NCI-H524 (cell line): ENCODE measurements at regions not wholly inside any gene's neighbourhood (a gene's known extent, or its start where the extent isn't known, plus 50 kb on each side); places are given as distances from the start of the nearest gene placed in this dataset.

Experiments
- DNase-seq, 2 experiments: peaks; one replicate each; lab custom pipeline; 2025; lab: John Stamatoyannopoulos, UW

DNA sequence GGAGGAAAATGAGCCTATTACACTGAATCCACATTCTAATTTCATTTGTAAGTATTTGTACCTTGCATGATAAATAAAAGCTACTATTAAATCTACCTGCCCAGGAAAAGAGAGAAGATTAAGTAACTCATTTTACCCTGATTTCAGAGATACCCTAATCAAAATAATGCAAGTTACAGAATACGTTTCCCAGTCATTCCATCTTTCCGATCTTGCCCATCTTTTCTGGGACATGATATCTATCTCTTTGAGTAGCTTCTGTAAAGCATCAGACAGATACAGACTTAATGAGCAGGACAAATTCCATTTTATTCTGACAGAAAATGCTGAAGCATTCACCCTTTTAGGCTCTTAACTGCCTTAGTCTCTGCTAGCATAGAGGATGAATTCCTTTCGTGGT is 56.6 kb downstream of the SPRY2 start:
- no peak for DNase-seq

DNA sequence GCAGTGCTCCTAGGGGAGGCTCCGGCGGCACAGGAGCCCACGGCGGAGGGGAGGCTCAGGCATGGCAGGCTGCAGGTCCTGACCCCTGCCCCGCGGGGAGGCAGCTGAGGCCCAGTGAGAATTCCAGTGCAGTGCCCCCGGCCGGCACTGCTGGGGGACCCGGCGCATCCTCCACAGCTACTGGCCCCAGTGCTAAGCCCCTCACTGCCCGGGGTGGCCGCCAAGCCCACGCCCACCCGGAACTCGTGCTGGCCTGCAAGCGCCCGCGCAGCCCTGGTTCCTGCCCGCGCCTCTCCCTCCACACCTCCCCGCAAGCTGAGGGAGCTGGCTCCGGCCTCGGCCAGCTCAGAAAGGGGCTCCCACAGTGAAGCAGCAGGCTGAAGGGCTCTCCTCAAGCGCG is 62.2 kb downstream of the SPRY2 start:
- DNase-seq, result no peak

DNA sequence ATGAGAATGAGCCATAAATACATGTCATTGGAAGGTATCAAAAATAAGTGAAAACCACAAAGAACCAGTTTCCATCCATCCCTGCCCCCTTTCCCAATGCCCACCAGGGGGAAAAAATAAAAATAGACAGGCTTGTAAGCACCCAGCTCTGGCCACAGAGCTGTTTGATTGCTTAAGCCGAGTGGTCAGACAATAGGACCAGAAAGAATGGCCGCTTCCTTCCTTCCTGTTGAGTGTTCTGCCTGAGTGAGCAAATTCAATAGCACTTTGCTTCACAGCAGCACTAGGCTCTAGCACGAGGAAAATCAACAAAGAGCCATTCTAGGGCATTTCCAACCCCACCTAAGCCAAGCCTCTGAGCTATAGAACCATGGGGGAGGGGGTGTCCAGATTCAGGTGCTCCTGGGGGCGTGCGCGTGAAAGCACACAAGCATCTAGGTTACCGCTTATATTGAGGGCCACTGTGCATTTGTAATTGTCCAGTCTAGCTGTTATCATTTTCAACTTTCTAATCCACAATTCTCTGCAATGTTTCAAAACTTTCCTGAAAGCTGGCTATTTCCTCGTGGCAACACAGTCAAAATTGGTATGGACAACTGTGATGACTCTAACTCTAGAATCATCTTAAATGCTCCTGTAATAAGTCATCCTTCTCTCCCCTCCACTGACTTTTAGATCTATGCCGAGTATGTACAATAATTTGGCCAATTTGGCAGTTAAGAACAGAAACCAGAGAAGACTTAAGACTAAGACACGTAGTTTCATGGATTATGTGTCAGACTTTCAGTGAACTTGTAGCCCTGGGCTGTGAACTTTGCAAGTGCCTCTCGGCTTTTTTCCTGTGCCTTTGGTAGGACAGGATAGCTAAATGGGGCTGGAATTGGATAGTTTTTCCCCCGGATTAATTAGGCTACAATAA is 64.3 kb downstream of the SPRY2 start:
- DNase-seq, result no peak

GRCh38 chr13:80274643-80275042 is 66.3 kb downstream of the SPRY2 start:
- DNase-seq, result no peak

- no peak for DNase-seq
Measured at GRCh38 chr13:80273718-80274117, 67.2 kb downstream of the SPRY2 start.

- DNase-seq, result no peak
Measured at GRCh38 chr13:80265348-80265747, 75.6 kb downstream of the SPRY2 start.

GRCh38 chr13:80263745-80264513 is 77.0 kb downstream of the SPRY2 start:
- DNase-seq, result no peak

GRCh38 chr13:80262051-80262695 is 78.8 kb downstream of the SPRY2 start:
- DNase-seq, result no peak

- no peak for DNase-seq
Measured at GRCh38 chr13:80259159-80259558, 81.8 kb downstream of the SPRY2 start.

DNA sequence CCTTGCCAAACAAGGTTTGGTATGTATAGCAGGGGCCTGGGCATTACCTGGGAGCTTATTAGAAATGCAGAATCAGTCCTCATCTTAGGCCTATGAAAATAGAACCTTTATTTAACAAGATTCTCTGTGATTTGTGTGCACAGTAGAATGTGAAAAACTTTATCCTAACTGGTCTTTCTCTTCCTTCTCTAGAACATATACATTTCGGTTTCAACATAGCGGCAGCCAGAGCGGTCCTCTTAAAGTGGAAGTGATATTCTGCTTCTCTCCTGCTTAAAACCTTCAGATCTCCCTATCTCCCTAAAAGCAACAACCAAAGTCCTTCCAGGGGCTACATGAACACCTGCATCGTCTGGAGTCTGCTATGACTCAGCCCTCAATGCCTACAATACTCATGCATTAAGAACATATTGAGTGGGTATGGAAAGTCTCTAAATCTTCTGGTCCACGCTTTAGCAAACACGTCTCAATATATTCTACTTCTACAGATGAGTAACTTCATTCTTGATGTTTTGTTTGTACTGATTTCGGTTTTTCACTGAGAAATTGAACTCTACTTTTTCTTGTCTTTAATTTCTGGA is 84.5 kb downstream of the SPRY2 start:
- DNase-seq, result no peak

GRCh38 chr13:80255946-80256345 is 85.0 kb downstream of the SPRY2 start:
- DNase-seq, result no peak

GRCh38 chr13:80251403-80251802 is 89.5 kb downstream of the SPRY2 start:
- DNase-seq, result no peak

- no peak for DNase-seq
Measured at GRCh38 chr13:80250213-80250810, 90.6 kb downstream of the SPRY2 start.

DNA sequence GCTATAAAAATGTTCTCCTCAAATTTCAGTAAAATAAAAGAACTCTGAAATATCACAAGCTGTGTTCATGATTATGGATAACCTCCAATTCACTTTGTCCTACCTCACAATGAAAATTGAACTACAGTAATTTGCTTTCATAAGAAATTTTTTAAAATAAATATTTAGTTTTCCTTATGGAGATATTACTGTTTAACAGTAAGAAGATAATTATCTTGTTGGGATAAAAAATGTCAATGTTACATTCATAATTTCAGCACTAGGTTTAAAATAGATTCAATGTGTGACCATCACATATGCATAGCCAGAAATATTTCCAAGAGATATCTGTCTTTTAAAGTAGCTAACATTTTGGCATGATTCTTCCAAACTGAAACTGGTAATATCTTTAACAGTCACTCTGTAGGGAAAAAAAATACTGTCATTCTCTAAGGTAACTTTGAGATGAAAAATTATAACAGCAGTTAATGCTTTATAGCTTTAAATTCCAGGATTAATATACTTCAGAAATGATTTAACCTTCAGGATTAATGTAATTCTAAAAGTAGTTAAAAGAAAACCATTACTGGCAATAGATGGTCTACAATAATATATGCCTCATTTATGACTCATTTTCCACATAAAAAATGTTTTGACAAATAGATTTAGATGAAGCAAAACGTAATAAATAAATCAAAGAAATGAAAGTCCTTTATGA is 91.3 kb downstream of the SPRY2 start:
- no peak for DNase-seq

GRCh38 chr13:80245162-80245733 is 95.7 kb downstream of the SPRY2 start:
- no peak for DNase-seq

DNA sequence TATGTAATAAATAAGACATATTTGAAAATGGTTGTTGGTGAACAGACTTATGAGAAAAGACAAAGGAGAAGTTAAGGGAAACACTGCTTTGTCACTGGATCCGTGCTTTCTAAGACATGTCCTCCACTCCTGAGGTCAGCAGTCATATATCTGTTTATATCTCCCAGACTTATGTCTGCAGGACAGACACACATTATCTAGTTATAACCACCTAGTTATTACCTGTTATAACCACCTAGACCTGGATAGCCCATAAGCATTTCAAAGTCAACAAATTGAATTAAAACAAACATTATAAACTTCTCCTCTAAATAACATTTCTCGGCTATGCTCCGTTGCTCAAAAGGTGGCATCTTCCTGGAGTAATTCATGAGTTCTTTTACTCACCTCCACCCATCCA is 96.4 kb downstream of the SPRY2 start:
- DNase-seq, result no peak

GRCh38 chr13:80242728-80243427 is 98.0 kb downstream of the SPRY2 start:
- no peak for DNase-seq

DNA sequence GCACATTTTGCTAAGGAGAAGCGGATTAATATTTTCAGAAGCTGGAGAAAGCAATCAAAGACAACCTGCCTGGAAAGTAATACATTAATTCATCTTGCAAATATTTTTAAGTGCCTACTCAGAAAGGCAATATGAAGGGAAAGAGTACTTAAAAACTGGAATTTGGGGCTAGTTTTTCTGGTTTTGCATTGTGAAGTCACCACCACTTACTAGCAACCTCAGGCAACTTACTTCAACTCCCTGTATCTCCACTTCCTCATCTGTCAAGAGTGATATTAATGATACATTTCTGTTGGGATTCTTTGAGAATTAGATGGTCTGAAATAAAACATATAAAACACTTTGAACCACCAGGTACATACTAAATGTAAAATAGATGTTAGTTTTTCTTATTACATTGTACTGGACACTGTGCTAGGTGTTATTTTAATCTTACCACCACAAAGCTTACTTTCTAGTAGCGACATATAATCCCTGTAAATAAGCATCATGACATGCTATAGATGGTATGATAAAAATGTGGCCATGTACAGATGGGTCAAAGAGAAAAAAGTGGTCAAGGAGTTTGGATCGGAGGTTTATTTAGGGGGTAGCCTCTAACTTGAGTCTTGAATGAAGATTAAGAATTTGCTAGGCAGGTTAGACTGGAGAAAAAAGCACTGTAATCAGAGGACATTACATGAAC is 101.2 kb downstream of the SPRY2 start:
- no peak for DNase-seq

- no peak for DNase-seq
Measured at GRCh38 chr13:80239116-80239515, 101.8 kb downstream of the SPRY2 start.

DNA sequence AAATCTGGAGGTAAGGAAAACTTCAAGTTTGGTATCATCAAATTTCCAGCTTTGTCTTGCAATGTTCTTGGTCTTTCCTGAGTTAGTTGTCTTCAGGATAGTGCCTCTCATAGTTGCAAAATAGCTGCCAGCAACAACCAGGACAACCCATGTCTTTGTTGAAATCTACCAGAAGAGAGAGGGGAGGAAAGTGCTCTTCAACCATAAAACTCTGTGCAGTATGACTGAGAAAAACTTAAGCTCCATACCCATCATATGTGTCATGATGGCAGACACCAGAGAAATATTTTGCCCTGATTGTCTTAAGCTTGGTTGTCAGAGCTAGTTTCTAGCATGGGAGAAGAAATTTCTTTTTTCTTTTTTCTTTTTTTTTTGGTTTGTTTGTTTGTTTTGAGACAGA is 103.3 kb downstream of the SPRY2 start:
- DNase-seq, result no peak
